ENCODE measurements at regions not wholly inside any gene's neighbourhood (a gene's known extent, or its start where the extent isn't known, plus 50 kb on each side); places are given as distances from the start of the nearest gene placed in this dataset.

DNA sequence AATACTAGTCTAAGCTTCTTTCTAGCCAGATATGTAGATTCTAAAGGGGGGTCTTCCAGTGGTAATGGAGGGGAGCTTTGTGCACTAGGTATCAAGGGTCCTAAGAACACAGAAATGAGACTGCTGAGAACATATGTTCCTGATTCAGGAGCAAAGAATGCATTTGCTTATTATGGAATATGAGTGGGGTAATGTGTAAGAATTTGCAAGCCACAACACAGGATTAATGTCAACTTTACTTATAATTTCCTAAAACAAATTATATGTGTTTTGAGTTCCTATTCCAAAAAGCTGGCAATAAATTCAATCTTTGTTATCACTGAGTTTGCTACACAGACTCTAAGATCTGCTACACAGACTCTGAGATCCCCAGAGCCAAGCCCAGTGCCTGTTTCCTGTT is 357.0 kb upstream of the PTBP2 start:
- CTCF ChIA-PET, result no interaction called here
- Mint-ChIP-seq H3K9me3 (no peaks in the 10 kb centered on the region), H3K4me1 (peaks cover 6% of the 10 kb centered on the region), H3K27me3 (no peaks in the 10 kb centered on the region), H3K27ac (no peak overlapping the region), H3K36me3 (ENCODE audit: low read depth) (no peaks in the 10 kb centered on the region), H3K4me3 (no peak overlapping the region)
- no peak for DNase-seq
- POLR2A ChIA-PET, result no interaction called here

DNA sequence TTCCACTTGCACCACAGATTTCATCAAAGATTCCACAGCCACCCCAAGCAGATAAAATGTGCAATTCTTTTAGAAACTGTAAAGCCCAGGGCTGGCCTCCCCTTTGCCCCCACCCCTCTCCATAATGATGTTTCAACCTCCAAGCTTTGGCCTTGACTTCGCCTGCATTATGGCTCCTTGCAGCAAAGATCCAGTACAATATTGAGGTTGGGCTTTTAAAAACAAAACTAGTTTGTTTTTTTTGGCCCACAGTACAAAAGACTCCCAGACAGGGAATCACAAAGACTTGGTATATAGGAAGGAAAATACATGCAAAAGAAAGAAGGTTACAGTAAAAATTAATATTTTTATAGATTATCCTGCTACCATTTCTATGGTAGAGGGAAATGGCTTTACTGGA is 356.5 kb upstream of the PTBP2 start:
- CTCF ChIA-PET, result no interaction called here
- POLR2A ChIA-PET, result no interaction called here
- H3K4me3 Mint-ChIP-seq, result no peak overlapping the region
- H3K4me1 Mint-ChIP-seq, result peaks cover 6% of the 10 kb centered on the region
- no peak for DNase-seq
- no peak overlapping the region for H3K27ac Mint-ChIP-seq
- H3K27me3 Mint-ChIP-seq, result no peaks in the 10 kb centered on the region
- no peaks in the 10 kb centered on the region for H3K36me3 Mint-ChIP-seq (ENCODE audit: low read depth)
- no peaks in the 10 kb centered on the region for H3K9me3 Mint-ChIP-seq

DNA sequence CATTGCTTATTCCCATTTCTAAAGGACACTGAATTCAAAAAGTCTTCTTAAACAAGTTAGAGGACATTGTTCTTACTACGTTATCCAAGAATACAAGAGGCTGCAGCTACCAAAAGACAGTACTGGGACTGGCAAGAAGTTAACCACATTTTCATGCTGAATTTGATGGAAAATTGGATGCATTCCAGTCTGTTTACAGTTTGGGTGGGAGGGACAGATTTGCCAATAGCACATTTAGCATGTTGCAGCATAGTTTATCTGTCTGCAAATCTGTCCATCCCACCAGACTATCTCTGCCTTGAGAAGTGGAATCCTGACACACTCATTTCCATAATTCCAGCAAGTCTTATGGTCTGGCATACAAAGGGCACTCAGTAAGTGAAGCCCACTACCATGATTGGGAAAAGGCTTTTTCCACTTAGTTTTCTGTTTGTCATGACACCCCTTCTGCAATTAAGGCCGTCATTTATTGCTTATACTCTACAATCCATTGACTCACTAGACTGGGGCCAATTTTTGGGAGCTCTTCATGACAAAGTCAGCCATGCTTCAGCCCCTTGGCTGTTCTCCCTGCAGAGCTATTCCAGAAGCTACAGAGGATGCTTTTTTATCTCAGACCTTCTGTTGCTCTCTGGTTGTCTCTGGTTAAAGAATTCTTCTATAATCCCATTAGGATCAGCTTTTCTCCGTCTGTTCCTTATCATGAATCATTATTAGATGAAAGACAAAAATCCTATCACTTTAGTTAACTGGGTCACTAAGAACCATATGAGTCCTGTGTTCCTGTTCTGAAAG is 355.8 kb upstream of the PTBP2 start:
- no peak overlapping the region for H3K4me3 Mint-ChIP-seq
- no peak overlapping the region for H3K27ac Mint-ChIP-seq
- H3K9me3 Mint-ChIP-seq, result no peaks in the 10 kb centered on the region
- H3K27me3 Mint-ChIP-seq, result no peaks in the 10 kb centered on the region
- CTCF ChIA-PET, result no interaction called here
- no peaks in the 10 kb centered on the region for H3K36me3 Mint-ChIP-seq (ENCODE audit: low read depth)
- peaks cover 6% of the 10 kb centered on the region for H3K4me1 Mint-ChIP-seq
- DNase-seq, result no peak
- POLR2A ChIA-PET, result no interaction called here

DNA sequence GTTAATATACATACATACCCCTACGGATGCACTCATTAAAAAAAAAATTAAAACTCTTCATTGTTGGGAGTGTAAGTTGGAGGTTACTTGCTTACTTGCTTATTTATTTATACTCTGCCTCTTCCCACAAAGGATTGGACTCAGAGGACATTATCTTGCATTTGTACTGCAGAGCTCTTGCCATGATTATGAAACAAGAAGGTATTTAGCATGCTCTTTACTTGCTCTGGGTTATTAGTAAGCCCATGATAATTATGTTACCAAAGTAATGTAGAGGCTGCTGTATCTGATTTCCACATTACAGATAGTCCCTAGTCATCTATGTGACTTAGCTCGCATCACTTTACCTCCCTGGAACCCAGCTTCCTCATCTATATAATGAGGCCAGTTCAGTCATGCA is 355.1 kb upstream of the PTBP2 start:
- no peaks in the 10 kb centered on the region for H3K27me3 Mint-ChIP-seq
- POLR2A ChIA-PET, result no interaction called here
- CTCF ChIA-PET, result no interaction called here
- H3K4me3 Mint-ChIP-seq, result no peak overlapping the region
- no peaks in the 10 kb centered on the region for H3K9me3 Mint-ChIP-seq
- peaks cover 6% of the 10 kb centered on the region for H3K4me1 Mint-ChIP-seq
- DNase-seq, result no peak
- no peak overlapping the region for H3K27ac Mint-ChIP-seq
- no peaks in the 10 kb centered on the region for H3K36me3 Mint-ChIP-seq (ENCODE audit: low read depth)

DNA sequence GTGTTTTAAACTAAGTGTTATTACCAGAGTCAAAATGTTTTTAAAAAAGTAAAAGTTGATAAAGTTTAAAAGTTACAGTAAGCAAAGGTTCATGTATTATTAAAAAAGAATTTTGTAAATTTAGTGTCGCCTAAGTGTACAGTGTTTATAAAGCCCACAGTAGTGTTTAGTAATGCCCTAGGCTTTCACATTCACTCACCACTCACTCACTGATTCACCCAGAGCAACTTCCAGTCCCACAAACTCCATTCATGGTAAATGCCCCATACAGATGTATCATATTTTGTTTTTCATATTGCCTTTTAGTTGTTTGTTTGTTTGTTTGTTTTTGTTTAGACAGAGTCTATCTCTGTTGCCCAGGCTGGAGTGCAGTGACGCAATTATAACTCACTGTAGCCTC is 353.8 kb upstream of the PTBP2 start:
- H3K27ac Mint-ChIP-seq, result no peak overlapping the region
- H3K36me3 Mint-ChIP-seq (ENCODE audit: low read depth), result no peaks in the 10 kb centered on the region
- H3K4me1 Mint-ChIP-seq, result peaks cover 2% of the 10 kb centered on the region
- no peaks in the 10 kb centered on the region for H3K9me3 Mint-ChIP-seq
- ChIA-PET CTCF (no interaction called here), POLR2A (no interaction called here)
- no peaks in the 10 kb centered on the region for H3K27me3 Mint-ChIP-seq
- H3K4me3 Mint-ChIP-seq, result no peak overlapping the region
- DNase-seq, result no peak

DNA sequence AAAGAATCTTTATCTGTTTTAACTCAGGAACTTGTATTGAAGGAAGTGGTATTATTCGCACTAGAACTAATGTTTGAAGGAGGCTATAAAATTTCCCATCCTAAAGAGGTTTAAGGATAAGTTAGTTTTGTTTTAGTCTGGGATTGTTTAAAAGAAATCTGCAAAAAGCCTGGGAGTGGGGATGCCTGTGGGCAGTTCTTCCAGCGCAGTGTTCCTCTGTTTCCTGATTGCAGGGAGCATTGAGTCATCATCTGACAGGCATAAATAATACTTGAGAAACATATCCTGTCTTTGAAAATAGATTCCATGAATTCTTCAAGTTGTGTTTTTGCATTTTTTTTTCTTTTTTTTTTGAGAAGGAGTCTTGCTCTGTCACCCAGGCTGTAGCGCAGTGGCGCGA is 350.8 kb upstream of the PTBP2 start:
- no peak overlapping the region for H3K4me3 Mint-ChIP-seq
- CTCF ChIA-PET, result no interaction called here
- H3K27ac Mint-ChIP-seq, result no peak overlapping the region
- H3K27me3 Mint-ChIP-seq, result no peaks in the 10 kb centered on the region
- no peaks in the 10 kb centered on the region for H3K36me3 Mint-ChIP-seq (ENCODE audit: low read depth)
- DNase-seq, result no peak
- H3K4me1 Mint-ChIP-seq, result no peaks in the 10 kb centered on the region
- no peaks in the 10 kb centered on the region for H3K9me3 Mint-ChIP-seq
- POLR2A ChIA-PET, result no interaction called here

DNA sequence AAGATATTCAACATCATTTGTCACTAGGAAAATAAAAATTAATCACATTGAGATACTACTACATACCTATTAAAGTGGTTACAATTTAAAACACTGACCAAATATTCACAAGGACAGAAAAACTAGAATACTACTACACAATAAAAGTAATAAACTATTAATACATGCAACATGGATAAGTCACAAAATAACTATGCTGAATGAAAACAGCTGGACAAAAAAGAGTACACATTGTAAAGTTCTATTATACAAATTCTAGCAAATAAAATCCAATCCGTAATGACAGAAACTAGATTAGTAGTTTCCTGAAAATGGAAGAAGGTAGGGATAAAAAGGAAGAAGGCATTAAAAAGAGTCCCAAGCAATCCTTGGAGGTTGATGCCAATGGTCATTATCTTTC is 348.7 kb upstream of the PTBP2 start:
- Mint-ChIP-seq H3K4me1 (no peaks in the 10 kb centered on the region), H3K27ac (no peak overlapping the region), H3K36me3 (ENCODE audit: low read depth) (no peaks in the 10 kb centered on the region), H3K27me3 (no peaks in the 10 kb centered on the region), H3K9me3 (peaks cover 3% of the 10 kb centered on the region), H3K4me3 (no peak overlapping the region)
- ChIA-PET CTCF (no interaction called here), POLR2A (no interaction called here)
- no peak for DNase-seq

DNA sequence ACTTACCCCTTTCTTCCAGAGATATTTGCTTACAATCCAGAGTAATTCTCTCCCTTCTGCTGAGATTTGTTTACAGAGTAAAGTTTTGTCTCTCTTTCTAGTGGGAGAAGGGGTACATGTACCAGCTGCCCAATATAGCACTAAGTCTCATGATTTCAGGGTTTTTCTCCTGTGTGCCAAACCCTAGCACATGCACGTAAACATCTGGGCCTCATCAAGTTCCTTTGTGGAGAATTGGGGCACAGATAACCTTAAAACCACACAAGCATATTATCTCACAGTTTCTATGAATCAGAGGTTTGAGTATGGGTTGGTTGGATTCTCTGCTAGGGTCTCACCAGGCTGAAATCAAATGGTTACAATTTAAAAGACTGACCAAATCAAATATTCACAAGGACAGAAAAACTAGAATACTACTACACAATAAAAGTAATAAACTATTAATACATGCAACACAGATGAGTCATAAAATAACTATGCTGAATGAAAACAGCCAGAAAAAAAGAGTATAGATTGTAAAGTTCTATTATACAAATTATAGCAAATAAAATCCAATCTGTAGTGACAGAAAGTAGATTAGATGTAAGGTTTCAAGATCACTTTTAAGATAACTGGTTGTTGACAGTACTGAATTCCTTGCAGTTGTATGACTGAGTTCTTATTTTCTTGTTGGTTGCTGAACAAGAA is 347.4 kb upstream of the PTBP2 start:
- Mint-ChIP-seq H3K4me1 (no peaks in the 10 kb centered on the region), H3K27me3 (no peaks in the 10 kb centered on the region), H3K9me3 (peaks cover 5% of the 10 kb centered on the region), H3K36me3 (ENCODE audit: low read depth) (no peaks in the 10 kb centered on the region), H3K4me3 (no peak overlapping the region), H3K27ac (no peak overlapping the region)
- no peak for DNase-seq
- POLR2A ChIA-PET, result no interaction called here
- CTCF ChIA-PET, result no interaction called here

DNA sequence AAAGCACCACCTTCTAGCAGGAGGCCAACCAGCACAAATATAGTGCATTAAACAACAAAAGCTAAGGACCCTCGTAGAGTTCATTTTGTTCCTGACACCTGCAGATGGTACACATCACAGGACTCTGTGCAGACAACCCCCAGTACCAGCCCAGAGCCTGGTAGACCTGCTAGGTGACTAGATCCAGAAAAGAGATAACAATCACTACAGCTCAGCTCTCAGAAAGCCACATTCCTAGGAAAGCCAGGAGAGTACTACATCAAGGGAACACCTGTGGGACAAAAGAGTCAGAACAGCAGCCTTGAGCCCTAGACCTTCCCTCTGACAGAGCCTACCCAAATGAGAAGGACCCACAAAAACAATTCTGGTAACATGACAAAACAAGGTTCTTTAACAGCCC is 344.7 kb upstream of the PTBP2 start:
- no peak overlapping the region for H3K27ac Mint-ChIP-seq
- POLR2A ChIA-PET, result no interaction called here
- CTCF ChIA-PET, result no interaction called here
- H3K4me1 Mint-ChIP-seq, result no peaks in the 10 kb centered on the region
- no peaks in the 10 kb centered on the region for H3K36me3 Mint-ChIP-seq (ENCODE audit: low read depth)
- H3K27me3 Mint-ChIP-seq, result no peaks in the 10 kb centered on the region
- no peak for DNase-seq
- H3K4me3 Mint-ChIP-seq, result no peak overlapping the region
- H3K9me3 Mint-ChIP-seq, result peaks cover 5% of the 10 kb centered on the region

DNA sequence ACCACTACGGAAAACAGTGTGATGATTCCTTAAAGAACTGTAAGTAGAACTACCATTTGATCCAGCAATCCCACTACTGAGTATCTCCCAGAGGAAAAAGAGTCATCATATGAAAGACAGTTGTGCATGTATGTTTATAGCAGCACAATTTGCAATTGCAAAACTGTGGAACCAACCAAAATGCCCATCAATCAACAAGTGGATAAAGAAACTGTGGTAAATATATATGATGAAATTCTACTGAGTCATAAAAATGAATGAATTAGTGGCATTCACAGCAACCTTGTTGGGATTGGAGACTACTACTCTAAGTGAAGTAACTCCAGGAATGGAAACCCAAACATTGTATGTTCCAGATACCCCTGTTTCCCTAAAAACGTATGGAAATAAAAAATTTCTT is 337.0 kb upstream of the PTBP2 start:
- Mint-ChIP-seq H3K4me3 (no peak overlapping the region), H3K27ac (no peak overlapping the region), H3K27me3 (no peaks in the 10 kb centered on the region), H3K9me3 (peaks cover 7% of the 10 kb centered on the region), H3K36me3 (ENCODE audit: low read depth) (no peaks in the 10 kb centered on the region), H3K4me1 (no peaks in the 10 kb centered on the region)
- DNase-seq, result no peak
- CTCF ChIA-PET, result no interaction called here
- POLR2A ChIA-PET, result no interaction called here

DNA sequence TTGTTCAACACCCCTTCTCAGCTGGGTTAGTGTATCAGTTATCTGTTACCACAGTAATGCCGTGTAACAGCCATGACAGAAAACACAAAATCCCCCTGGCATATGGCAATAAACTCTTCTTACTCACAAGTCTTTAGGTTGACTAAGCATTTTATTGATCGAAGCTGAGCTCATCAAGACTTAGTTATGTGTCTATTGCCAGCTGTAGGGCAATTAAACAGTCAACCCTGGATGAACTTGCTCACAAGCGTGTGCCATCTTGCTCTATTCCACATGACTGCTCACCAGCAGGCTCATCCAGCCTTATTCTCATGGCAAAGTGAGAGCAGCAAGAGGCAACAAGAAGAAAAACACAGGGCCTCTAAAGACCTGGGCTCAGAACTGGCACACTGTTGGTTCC is 333.8 kb upstream of the PTBP2 start:
- no peaks in the 10 kb centered on the region for H3K36me3 Mint-ChIP-seq (ENCODE audit: low read depth)
- no peaks in the 10 kb centered on the region for H3K4me1 Mint-ChIP-seq
- no peaks in the 10 kb centered on the region for H3K27me3 Mint-ChIP-seq
- H3K27ac Mint-ChIP-seq, result no peak overlapping the region
- H3K4me3 Mint-ChIP-seq, result no peak overlapping the region
- H3K9me3 Mint-ChIP-seq, result peaks cover 2% of the 10 kb centered on the region
- CTCF ChIA-PET, result interaction anchor here (0.6 kb wide), 1 partner anchor 1171 kb away, joined by 3 read pairs; no protein-coding TSS in a partner anchor
- POLR2A ChIA-PET, result no interaction called here
- no peak for DNase-seq

DNA sequence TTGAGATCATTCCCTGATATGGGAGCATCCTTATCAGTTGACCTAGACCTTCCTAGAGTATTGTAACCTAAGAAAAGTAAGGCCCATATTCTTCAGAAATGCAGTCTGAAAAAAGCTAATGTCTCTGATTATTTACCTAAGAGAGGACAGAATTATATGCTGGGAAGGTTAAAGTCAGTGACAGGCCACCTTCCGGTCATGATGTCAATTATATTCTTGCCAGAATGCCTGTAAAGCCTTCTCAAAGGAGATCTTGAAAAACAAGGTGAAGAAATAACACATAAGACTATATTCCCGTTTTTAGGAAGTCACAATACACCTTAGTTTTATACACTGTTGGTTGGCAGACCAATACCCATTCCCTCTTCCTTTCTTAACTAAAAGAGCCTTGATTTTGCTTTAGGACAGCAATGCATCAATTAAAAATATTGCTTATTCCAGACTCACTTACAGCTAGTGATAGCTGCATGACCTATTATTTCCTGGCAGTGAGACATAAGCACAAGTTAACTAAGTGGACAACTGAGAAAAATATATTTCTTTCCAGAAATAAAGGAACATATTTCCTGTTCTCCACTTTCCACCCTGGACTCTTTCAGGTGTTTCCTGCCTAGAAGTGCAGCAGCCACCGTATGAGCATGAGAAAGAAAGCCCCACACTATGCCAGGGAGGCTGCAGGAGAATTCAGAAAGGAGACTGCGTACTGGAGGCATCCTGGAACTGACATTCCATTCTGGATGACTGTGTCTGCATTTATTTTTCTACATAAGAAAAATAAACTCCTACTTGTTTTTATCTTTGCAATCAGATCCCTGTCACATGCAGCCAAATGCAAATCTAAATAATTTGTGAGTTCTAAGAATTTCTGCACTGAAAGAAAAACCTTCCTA is 332.9 kb upstream of the PTBP2 start:
- Mint-ChIP-seq H3K27me3 (no peaks in the 10 kb centered on the region), H3K27ac (no peak overlapping the region), H3K9me3 (peaks cover 2% of the 10 kb centered on the region), H3K4me3 (no peak overlapping the region), H3K36me3 (ENCODE audit: low read depth) (no peaks in the 10 kb centered on the region), H3K4me1 (no peaks in the 10 kb centered on the region)
- POLR2A ChIA-PET, result no interaction called here
- CTCF ChIA-PET, result interaction anchor here (0.6 kb wide), 1 partner anchor 1171 kb away, joined by 3 read pairs; no protein-coding TSS in a partner anchor
- DNase-seq, result no peak

DNA sequence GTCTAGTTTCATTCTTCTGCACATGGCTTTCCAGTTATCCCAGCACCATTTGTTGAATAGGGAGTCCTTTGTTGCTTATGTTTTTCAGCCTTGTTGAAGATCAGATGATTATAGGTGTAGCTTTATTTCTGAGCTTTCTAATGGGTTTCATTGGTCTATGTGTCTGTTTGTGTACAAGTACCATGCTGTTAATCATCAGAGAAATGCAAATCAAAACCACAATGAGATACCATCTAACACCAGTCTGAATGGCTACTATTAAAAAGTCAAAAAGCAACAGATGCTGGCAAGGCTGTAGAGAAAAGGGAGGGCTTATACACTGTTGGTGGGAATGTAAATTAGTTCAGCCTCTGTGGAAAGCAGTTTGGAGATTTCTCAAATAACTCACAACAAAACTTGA is 321.5 kb upstream of the PTBP2 start:
- ChIA-PET CTCF (no interaction called here), POLR2A (no interaction called here)
- DNase-seq, result no peak
- H3K4me3 Mint-ChIP-seq, result no peak overlapping the region
- no peak overlapping the region for H3K27ac Mint-ChIP-seq
- peaks cover 4% of the 10 kb centered on the region for H3K9me3 Mint-ChIP-seq
- H3K36me3 Mint-ChIP-seq (ENCODE audit: low read depth), result no peaks in the 10 kb centered on the region
- no peaks in the 10 kb centered on the region for H3K4me1 Mint-ChIP-seq
- no peaks in the 10 kb centered on the region for H3K27me3 Mint-ChIP-seq

All from activated CD4-positive, alpha-beta T cell treated with anti-CD3 and anti-CD28 coated beads, Interleukin-2, amount 10 ng/mL, durations not matched to agents 7 days and 5 days (primary cell).